Endothelial cell (in vitro differentiated cells): ENCODE measurements at regions not wholly inside any gene's neighbourhood (a gene's known extent, or its start where the extent isn't known, plus 50 kb on each side); places are given as distances from the start of the nearest gene placed in this dataset.

Experiments used
- DNase-seq: peaks from one replicate; pipeline ENCODE4 v3.0.0; 2021; ENCODE audit warnings: low spot score
- H3K27ac Mint-ChIP-seq: one replicate; pipeline ENCODE4 v1.8.0; 2021; ENCODE audit warnings: mixed read lengths, inconsistent platforms; ENCODE audit not compliant: unreplicated experiment
- H3K27me3 Mint-ChIP-seq: one replicate; pipeline ENCODE4 v1.8.0; 2021; ENCODE audit warnings: mild to moderate bottlenecking, moderate library complexity, mixed read lengths, inconsistent platforms; ENCODE audit not compliant: unreplicated experiment
- H3K36me3 Mint-ChIP-seq: one replicate; pipeline ENCODE4 v1.8.0; 2021; ENCODE audit warnings: mild to moderate bottlenecking, low read depth, mixed read lengths, inconsistent platforms; ENCODE audit not compliant: unreplicated experiment
- H3K4me1 Mint-ChIP-seq: one replicate; pipeline ENCODE4 v1.8.0; 2021; ENCODE audit warnings: mild to moderate bottlenecking, mixed read lengths, inconsistent platforms; ENCODE audit not compliant: unreplicated experiment
- H3K4me3 Mint-ChIP-seq: one replicate; pipeline ENCODE4 v1.8.0; 2021; ENCODE audit warnings: mild to moderate bottlenecking, mixed read lengths, inconsistent platforms; ENCODE audit not compliant: unreplicated experiment
- H3K9me3 Mint-ChIP-seq: one replicate; pipeline ENCODE4 v1.8.0; 2021; ENCODE audit warnings: mixed read lengths, inconsistent platforms; ENCODE audit not compliant: unreplicated experiment
- CTCF ChIP-seq: fragments of 200-600 bp; sonication (generic); IDR thresholded peaks from one replicate; pipeline ENCODE4 v1.5.0; 2021; ENCODE audit warnings: antibody characterized with exemption; ENCODE audit not compliant: unreplicated experiment

- DNase-seq: no peak
- Mint-ChIP-seq H3K4me1 (peaks cover 5% of the 10 kb centered on the region), H3K36me3 (no peaks in the 10 kb centered on the region)
Measured at GRCh38 chr3:148204131-148204530, 493.6 kb upstream of the AGTR1 start.

GRCh38 chr3:148205977-148206376 lies 491.7 kb upstream of the AGTR1 start:
- Mint-ChIP-seq H3K4me1 (peaks cover 5% of the 10 kb centered on the region), H3K27ac (no peak overlapping the region), H3K4me3 (no peak overlapping the region), H3K27me3 (no peaks in the 10 kb centered on the region), H3K9me3 (no peaks in the 10 kb centered on the region), H3K36me3 (no peaks in the 10 kb centered on the region)
- TF ChIP-seq CTCF: no peak
- no peak for DNase-seq

More at GRCh38 chr3:148204131-148204530, 493.6 kb upstream of the AGTR1 start:
- Mint-ChIP-seq H3K4me3 (no peak overlapping the region), H3K27ac (no peak overlapping the region), H3K9me3 (no peaks in the 10 kb centered on the region), H3K27me3 (no peaks in the 10 kb centered on the region)
- TF ChIP-seq CTCF: no peak

- no peaks in the 10 kb centered on the region for H3K36me3 Mint-ChIP-seq
Measured at GRCh38 chr3:148206446-148206845, 491.3 kb upstream of the AGTR1 start.

GRCh38 chr3:148208975-148209374 lies 488.7 kb upstream of the AGTR1 start:
- no peak for DNase-seq
- no peak for TF ChIP-seq CTCF
- H3K27ac Mint-ChIP-seq: no peak overlapping the region
- no peaks in the 10 kb centered on the region for H3K9me3 Mint-ChIP-seq
- no peaks in the 10 kb centered on the region for H3K4me1 Mint-ChIP-seq
- H3K27me3 Mint-ChIP-seq: no peaks in the 10 kb centered on the region
- no peaks in the 10 kb centered on the region for H3K36me3 Mint-ChIP-seq
- no peak overlapping the region for H3K4me3 Mint-ChIP-seq

More at GRCh38 chr3:148206446-148206845, 491.3 kb upstream of the AGTR1 start:
- Mint-ChIP-seq H3K4me3 (no peak overlapping the region), H3K27ac (no peak overlapping the region), H3K27me3 (no peaks in the 10 kb centered on the region), H3K9me3 (no peaks in the 10 kb centered on the region), H3K4me1 (peaks cover 5% of the 10 kb centered on the region)
- no peak for DNase-seq
- no peak for TF ChIP-seq CTCF

GRCh38 chr3:148211725-148212124 lies 486.0 kb upstream of the AGTR1 start:
- Mint-ChIP-seq H3K9me3 (no peaks in the 10 kb centered on the region), H3K27me3 (no peaks in the 10 kb centered on the region), H3K36me3 (no peaks in the 10 kb centered on the region), H3K4me3 (no peak overlapping the region), H3K4me1 (no peaks in the 10 kb centered on the region), H3K27ac (no peak overlapping the region)
- no peak for TF ChIP-seq CTCF
- DNase-seq: no peak
